ENCODE measurements at regions not wholly inside any gene's neighbourhood (a gene's known extent, or its start where the extent isn't known, plus 50 kb on each side); places are given as distances from the start of the nearest gene placed in this dataset.
"Not testable (repeated sequence)": the region's sequence is repeated elsewhere in the genome, so short reads cannot be mapped to it uniquely, and the experiment has no call there.

DNA sequence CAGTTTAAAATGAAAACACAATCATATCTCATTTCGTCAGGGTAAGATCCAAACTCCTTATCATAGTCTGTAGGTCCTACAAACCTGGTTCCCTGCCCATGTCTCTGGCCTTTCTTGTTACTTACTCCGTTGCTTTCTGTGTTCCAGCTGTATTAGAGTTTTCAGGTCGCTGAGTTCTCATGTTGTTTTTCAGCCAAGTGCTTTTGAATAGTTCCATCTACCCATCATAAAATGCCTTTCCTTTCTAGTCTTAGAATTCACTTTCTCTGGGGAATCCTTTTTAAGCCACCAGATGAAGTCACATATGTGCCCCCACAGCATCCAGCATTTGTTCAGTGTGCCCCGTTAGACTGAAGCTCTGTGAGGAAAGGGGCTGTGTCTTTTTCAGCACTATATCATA lies 228.7 kb downstream of the YTHDC2 start:
- intact Hi-C loops (cut with micrococcal nuclease), result no loop called here
- H3K27ac Mint-ChIP-seq, result no peak overlapping the region
- H3K27ac ChIP-seq (ENCODE audit: low read length), result no peak overlapping the region
- TF ChIP-seq, protein P1, sequence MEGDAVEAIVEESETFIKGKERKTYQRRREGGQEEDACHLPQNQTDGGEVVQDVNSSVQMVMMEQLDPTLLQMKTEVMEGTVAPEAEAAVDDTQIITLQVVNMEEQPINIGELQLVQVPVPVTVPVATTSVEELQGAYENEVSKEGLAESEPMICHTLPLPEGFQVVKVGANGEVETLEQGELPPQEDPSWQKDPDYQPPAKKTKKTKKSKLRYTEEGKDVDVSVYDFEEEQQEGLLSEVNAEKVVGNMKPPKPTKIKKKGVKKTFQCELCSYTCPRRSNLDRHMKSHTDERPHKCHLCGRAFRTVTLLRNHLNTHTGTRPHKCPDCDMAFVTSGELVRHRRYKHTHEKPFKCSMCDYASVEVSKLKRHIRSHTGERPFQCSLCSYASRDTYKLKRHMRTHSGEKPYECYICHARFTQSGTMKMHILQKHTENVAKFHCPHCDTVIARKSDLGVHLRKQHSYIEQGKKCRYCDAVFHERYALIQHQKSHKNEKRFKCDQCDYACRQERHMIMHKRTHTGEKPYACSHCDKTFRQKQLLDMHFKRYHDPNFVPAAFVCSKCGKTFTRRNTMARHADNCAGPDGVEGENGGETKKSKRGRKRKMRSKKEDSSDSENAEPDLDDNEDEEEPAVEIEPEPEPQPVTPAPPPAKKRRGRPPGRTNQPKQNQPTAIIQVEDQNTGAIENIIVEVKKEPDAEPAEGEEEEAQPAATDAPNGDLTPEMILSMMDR (IDR thresholded peaks at IDR 0.05), result no peak
- H3K36me3 ChIP-seq (ENCODE audit: control insufficient read depth, insufficient read depth, low read length), result no peaks in the 10 kb centered on the region
- peaks cover 6% of the 10 kb centered on the region for H3K9me3 ChIP-seq (ENCODE audit: control insufficient read depth, insufficient read depth, low read length)
- no peaks in the 10 kb centered on the region for H3K4me1 Mint-ChIP-seq
- peaks cover 2% of the 10 kb centered on the region in 2 donors for H3K9me3 Mint-ChIP-seq
- 67% methylated on average over 3 of the region's 4 CpGs for WGBS (ENCODE audit: insufficient coverage)
- no peak overlapping the region for H3K4me3 ChIP-seq (ENCODE audit: low read length)
- no peaks in the 10 kb centered on the region for H3K36me3 Mint-ChIP-seq
- H3K4me1 ChIP-seq (ENCODE audit: control insufficient read depth, insufficient read depth, low read length), result no peaks in the 10 kb centered on the region
- H3K27me3 Mint-ChIP-seq (ENCODE audit: low read depth in 2 of 2), result no peaks in the 10 kb centered on the region
- DNase-seq, result no peak
- no peak for ATAC-seq
- no peak overlapping the region for H3K4me3 Mint-ChIP-seq
- no peaks in the 10 kb centered on the region for H3K27me3 ChIP-seq (ENCODE audit: control insufficient read depth, insufficient read depth, low read length)

DNA sequence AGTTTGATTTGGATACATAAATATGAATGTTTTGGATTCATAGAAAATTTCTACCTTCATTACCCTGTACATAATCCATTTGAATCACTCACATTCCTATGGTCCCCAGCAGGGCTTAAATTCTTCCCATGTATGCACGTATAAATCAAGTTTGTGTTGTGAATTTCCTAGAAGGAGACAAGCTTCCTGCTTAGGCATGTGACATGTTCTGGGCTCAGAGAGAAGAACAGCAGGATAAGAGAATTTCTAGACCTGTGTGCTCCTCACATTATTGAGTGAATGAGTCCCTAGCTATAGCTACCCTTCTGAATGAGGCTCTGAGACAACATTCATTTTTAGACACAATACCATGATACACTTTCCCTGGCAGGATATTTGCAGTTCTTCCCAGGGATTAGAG lies 229.1 kb downstream of the YTHDC2 start:
- no peaks in the 10 kb centered on the region for H3K27me3 ChIP-seq (ENCODE audit: control insufficient read depth, insufficient read depth, low read length)
- peaks cover 2% of the 10 kb centered on the region in 2 donors for H3K9me3 Mint-ChIP-seq
- no peaks in the 10 kb centered on the region for H3K36me3 ChIP-seq (ENCODE audit: control insufficient read depth, insufficient read depth, low read length)
- TF ChIP-seq, protein P1 (IDR thresholded peaks at IDR 0.05), result no peak
- intact Hi-C loops (cut with micrococcal nuclease), result no loop called here
- no peaks in the 10 kb centered on the region for H3K4me1 Mint-ChIP-seq
- WGBS (ENCODE audit: insufficient coverage), result 0% methylated on average over 1 of the region's 1 CpG
- no peak overlapping the region for H3K27ac ChIP-seq (ENCODE audit: low read length)
- no peak for DNase-seq
- peaks cover 6% of the 10 kb centered on the region for H3K9me3 ChIP-seq (ENCODE audit: control insufficient read depth, insufficient read depth, low read length)
- H3K36me3 Mint-ChIP-seq, result no peaks in the 10 kb centered on the region
- ATAC-seq, result no peak
- H3K4me1 ChIP-seq (ENCODE audit: control insufficient read depth, insufficient read depth, low read length), result no peaks in the 10 kb centered on the region
- no peaks in the 10 kb centered on the region for H3K27me3 Mint-ChIP-seq (ENCODE audit: low read depth in 2 of 2)
- H3K27ac Mint-ChIP-seq, result no peak overlapping the region
- H3K4me3 Mint-ChIP-seq, result no peak overlapping the region
- no peak overlapping the region for H3K4me3 ChIP-seq (ENCODE audit: low read length)

GRCh38 chr5:113748403-113748802 lies 234.9 kb downstream of the YTHDC2 start:
- DNase-seq, result no peak
- Histone ChIP-seq H3K36me3 (ENCODE audit: control insufficient read depth, insufficient read depth, low read length) (no peaks in the 10 kb centered on the region), H3K27ac (ENCODE audit: low read length) (no peak overlapping the region), H3K4me1 (ENCODE audit: control insufficient read depth, insufficient read depth, low read length) (no peaks in the 10 kb centered on the region), H3K9me3 (ENCODE audit: control insufficient read depth, insufficient read depth, low read length) (peaks cover 4% of the 10 kb centered on the region), H3K27me3 (ENCODE audit: control insufficient read depth, insufficient read depth, low read length) (no peaks in the 10 kb centered on the region), H3K4me3 (ENCODE audit: low read length) (no peak overlapping the region)
- H3K27me3 Mint-ChIP-seq (ENCODE audit: low read depth in 2 of 2), result no peaks in the 10 kb centered on the region
- TF ChIP-seq, protein P1 (IDR thresholded peaks at IDR 0.05), result no peak
- no peak overlapping the region for H3K4me3 Mint-ChIP-seq
- WGBS (ENCODE audit: insufficient coverage), result 73% methylated on average over 2 of the region's 2 CpGs
- H3K4me1 Mint-ChIP-seq, result no peaks in the 10 kb centered on the region
- no peak for ATAC-seq
- intact Hi-C loops (cut with micrococcal nuclease), result no loop called here
- H3K27ac Mint-ChIP-seq, result no peak overlapping the region
- H3K9me3 Mint-ChIP-seq, result peaks cover 0 to 5% of the 10 kb centered on the region in 2 donors
- H3K36me3 Mint-ChIP-seq, result no peaks in the 10 kb centered on the region

- TF ChIP-seq, protein P1 (IDR thresholded peaks at IDR 0.05), result no peak
- Mint-ChIP-seq H3K36me3 (no peaks in the 10 kb centered on the region), H3K4me1 (no peaks in the 10 kb centered on the region), H3K27me3 (ENCODE audit: low read depth in 2 of 2) (no peaks in the 10 kb centered on the region), H3K27ac (no peak overlapping the region), H3K4me3 (no peak overlapping the region), H3K9me3 (peaks cover 0 to 5% of the 10 kb centered on the region in 2 donors)
- intact Hi-C loops (cut with micrococcal nuclease), result no loop called here
- H3K27me3 ChIP-seq (ENCODE audit: control insufficient read depth, insufficient read depth, low read length), result no peaks in the 10 kb centered on the region
- H3K4me1 ChIP-seq (ENCODE audit: control insufficient read depth, insufficient read depth, low read length), result no peaks in the 10 kb centered on the region
- H3K4me3 ChIP-seq (ENCODE audit: low read length), result no peak overlapping the region
- WGBS (ENCODE audit: insufficient coverage), result 82% methylated on average over 1 of the region's 1 CpG
- peaks cover 4% of the 10 kb centered on the region for H3K9me3 ChIP-seq (ENCODE audit: control insufficient read depth, insufficient read depth, low read length)
- DNase-seq (no peak), ATAC-seq (no peak)
- H3K36me3 ChIP-seq (ENCODE audit: control insufficient read depth, insufficient read depth, low read length), result no peaks in the 10 kb centered on the region
- no peak overlapping the region for H3K27ac ChIP-seq (ENCODE audit: low read length)
Measured at GRCh38 chr5:113749334-113749733, 235.8 kb downstream of the YTHDC2 start.

GRCh38 chr5:113753182-113753581 lies 239.7 kb downstream of the YTHDC2 start:
- intact Hi-C loops (cut with micrococcal nuclease); H3K36me3 ChIP-seq (ENCODE audit: control insufficient read depth, insufficient read depth, low read length); ATAC-seq; H3K4me1 ChIP-seq (ENCODE audit: control insufficient read depth, insufficient read depth, low read length); H3K27me3 ChIP-seq (ENCODE audit: control insufficient read depth, insufficient read depth, low read length); H3K36me3 Mint-ChIP-seq; H3K9me3 Mint-ChIP-seq; H3K27me3 Mint-ChIP-seq (ENCODE audit: low read depth in 2 of 2); H3K9me3 ChIP-seq (ENCODE audit: control insufficient read depth, insufficient read depth, low read length); DNase-seq; H3K4me3 Mint-ChIP-seq; H3K4me1 Mint-ChIP-seq; H3K27ac Mint-ChIP-seq; H3K27ac ChIP-seq (ENCODE audit: low read length); H3K4me3 ChIP-seq (ENCODE audit: low read length): not testable (repeated sequence)
- 88% methylated on average over 20 of the region's 20 CpGs for WGBS (ENCODE audit: insufficient coverage)

All from natural killer cell (primary cell).